Stimulated activated CD8-positive, alpha-beta memory T cell treated with anti-CD3 and anti-CD28 coated beads, Interleukin-12 subunit alpha, Interleukin-12 subunit beta, amount 100 ng/mL, for 4 hours (primary cell): ENCODE measurements at regions not wholly inside any gene's neighbourhood (a gene's known extent, or its start where the extent isn't known, plus 50 kb on each side); places are given as distances from the start of the nearest gene placed in this dataset.
"Not testable (repeated sequence)": the region's sequence is repeated elsewhere in the genome, so short reads cannot be mapped to it uniquely, and the experiment has no call there.

Experiments used
- DNase-seq: peaks from one replicate; pipeline ENCODE4 v3.0.0-alpha.2; 2020; ENCODE audit warnings: low read depth

DNA sequence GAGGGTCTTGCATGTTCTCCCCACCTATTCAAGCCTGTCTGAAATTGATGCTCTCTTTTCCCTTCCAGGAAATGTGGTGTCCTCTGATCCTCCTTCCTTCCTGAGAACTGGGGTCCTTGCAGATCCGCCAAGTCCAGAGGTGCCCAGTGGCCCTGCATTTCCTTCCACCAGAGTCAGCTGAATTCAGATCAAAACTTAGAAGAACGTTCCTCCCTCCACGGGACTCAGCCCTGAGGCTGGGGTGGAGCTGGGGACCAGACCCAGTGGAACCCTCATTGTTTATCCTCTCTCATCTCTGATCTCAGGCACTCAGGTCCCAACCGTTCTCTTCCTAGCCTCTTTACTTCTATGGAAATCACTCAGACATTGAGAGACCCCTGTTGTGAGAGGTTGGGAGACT is 477.3 kb downstream of the TSHZ3 start:
- DNase-seq = no peak

DNA sequence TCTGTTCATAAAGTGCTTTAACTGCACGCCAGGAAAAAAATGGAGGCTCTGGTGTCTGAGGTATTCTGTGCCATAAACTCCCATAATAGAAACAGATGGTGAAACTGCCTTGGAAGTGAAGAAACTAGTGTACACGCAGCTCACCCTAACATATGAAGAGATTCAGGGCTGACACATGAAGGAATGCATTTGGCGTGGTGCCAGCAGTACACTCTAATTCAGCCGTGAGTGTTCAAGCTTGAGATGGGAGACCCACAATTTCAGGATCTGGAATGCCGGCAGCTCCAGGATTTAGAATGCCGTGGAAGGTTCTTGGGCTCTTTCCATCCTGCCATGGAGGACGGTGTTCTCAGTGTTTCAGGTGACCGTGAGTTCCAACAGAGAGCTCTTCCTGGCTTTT is 478.4 kb downstream of the TSHZ3 start:
- no peak for DNase-seq

DNA sequence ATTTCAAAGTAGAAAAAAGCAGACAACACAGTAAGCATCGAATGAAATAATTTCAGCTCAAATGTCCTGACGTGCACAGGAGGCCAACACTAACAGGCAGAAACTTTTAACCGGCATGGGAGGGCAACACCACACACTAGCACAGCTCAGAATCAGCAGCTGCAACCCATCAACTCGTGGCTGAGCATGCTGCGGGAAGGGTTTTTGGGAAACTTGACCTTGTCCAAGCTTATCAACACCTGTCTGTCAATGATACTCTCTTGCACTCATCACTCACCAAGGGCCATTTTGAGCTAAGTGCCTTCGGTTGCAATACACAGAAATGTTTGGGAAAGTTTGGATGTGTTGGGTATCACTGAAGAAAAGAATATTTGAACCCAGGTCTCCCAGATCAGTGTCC is 483.7 kb downstream of the TSHZ3 start:
- DNase-seq = no peak

DNA sequence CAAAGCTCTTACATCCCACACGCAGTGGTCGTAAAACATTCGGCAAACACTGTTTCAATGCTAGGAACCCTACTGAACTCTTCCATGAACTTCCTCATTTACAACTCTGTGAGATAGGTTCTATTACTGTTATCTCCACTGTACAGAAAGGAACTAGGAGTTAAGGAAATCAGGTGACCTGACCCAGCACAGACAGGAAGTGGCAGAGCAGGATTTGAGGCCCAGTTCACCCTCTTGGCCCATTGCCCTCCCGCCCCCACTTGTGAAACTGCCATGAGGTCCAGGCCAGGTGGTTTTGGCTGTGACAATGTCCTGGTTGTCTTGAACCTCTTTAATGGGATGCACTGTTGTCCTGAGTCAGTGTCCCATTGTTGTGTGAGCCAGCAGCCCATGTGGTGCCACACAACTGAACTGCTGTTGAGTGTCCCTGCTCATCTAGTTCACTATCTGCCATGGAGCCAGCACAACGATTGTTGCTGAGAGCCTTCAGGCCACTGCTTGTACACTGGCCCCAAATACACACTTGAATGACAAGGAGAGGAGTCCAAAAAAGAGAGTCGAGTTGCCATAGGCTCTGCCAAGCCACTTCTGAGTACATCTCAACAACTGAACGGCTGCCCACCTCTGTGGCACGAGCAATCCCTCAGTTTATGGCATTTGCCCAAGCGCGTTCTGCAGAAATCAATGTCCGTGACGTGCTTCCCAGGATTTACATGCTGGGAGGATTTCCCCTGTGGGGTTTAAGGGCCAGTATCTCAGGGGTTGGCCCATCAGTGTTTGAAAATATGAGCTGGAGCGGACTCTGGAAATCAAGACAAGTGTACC is 484.6 kb downstream of the TSHZ3 start:
- DNase-seq = no peak

DNA sequence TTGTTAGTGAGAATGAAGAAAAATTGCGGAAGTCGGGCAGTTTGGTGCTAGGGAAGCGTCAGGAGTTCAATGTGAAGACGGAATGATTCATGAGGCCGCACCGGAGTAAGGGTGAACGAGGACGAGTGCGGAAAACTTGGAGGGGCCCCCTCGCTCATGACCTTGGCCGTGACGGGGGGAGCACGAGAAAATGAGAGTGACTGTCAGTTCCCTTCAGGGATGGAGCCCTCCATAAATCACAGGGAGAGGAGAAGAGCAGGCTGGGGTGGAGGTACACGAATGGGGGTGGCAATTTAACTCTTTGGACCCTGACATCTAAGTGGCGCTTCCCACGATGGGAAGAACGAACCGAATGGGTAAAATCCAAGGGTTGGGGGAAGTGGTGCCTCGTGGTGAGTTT is 486.4 kb downstream of the TSHZ3 start:
- no peak for DNase-seq

DNA sequence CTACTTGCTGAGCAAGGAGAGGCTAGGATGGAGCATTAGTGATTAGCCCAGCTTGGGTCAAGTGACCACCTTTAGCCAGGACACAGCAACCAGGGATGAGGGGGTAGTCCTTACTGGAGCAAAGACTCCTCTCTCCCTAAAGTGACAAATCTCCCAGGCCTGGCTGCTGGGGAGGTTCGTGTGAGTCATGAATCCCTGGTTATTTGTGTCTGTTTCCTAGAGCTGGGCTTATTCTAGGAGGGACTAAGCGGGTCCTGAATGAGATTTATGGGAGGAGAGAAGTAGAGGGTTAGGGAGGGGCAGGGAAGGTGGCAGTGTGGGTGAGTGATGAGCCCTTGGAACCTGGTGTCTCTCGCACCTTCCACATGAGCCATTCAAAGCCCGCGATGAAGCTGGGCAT is 487.3 kb downstream of the TSHZ3 start:
- no peak for DNase-seq

DNA sequence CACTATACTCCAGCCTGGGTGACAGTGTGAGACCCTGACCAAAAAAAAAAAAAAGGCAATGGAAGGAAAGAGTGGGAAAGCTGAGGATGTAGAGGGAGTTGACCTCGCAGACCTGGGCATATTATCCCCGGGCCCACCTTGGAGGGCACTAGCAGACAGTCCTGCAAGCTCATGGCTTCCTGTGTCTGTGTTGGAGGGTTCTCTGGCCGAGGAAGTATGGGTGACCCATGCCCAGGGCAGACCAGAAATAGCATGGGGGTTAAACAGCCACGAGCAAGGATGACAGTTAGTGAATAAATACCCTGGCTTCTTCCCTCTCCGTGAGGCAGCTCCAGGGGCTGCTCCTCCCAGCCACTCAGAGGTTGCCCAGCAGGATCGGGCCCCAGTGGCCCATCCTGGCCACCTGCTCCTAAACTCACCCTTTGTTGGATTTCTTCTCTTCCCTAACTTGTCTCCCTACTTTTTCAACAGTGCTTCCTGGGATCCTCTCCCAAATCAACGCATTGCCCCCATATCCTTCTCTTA is 485.8 kb downstream of the ZNF536 start:
- no peak for DNase-seq

DNA sequence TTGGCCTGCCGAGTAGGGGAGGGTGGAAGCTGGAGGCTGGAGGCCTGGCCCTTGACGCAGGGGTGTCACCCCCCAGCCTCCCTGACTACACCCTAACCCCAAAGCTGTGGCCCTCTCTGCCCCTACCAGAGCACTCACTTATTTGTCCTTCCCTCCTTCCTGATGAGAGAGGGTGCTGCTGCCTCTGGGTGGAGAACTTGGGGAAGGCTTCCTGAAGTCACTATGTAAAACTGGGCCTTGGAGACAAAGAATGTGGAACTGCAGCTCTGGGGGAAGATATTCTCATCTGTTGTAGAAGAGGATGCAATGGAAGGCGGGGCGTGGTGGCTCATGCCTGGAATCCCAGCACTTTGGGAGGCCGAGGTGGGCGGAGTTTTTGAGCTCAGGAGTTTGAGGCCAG is 485.2 kb downstream of the ZNF536 start:
- no peak for DNase-seq

DNA sequence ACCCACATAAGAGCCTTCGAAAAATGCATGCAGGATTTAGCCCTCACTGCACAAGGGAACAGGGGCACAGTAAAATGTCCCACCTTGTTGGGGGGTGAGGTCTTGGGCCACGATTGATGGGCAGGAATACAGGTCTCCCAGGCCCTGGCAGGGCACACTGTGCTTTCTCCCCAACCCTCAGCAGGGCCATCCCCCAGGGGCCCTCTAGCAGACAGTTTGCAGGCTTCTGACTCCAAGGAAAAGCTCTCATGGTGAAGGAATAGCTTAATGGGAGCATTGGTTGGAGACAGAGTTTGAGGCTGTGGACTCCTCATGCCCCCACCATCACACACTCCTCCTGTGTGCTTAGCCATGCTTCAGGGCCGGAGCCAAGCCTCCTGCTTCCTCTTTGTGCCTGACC is 484.6 kb downstream of the ZNF536 start:
- no peak for DNase-seq

DNA sequence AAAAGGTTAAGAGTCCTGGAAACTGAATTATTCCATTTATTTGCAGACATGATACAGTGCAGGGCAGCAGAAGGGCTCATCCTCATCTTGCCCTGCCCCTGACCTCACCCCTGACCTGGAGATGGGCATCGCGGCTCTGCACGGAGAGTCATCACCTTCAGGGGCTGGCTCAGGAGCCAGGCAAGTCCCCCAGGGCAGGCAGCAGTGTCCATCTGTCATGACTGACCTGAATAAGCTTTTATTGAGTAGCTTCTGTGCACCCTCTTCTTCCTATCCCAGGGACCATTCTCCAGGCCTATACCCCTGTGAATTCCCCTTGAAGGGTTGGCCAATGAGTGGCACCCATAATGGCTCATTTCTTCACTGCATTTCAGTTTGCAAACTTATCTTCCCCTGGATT is 484.2 kb downstream of the ZNF536 start:
- DNase-seq = no peak

DNA sequence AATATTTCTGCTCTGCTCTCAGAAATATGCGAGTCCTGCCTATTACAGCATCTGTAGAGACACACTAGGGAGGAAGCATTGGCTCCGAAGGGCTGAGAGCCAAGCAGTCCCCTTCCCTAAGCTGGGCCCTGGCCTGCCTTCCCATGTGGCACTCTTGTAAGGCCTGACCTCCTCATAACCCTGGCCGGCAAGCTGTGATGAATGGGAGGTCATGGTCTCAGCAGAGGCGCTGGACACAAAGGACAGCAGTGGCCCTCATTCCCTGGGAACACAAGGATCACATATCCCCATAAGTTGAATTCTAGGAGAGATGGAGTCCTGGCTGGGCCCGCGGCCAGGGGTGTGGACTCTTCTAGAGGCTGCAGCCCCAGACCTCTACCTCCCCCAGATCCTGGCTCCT is 483.3 kb downstream of the ZNF536 start:
- DNase-seq = no peak

DNA sequence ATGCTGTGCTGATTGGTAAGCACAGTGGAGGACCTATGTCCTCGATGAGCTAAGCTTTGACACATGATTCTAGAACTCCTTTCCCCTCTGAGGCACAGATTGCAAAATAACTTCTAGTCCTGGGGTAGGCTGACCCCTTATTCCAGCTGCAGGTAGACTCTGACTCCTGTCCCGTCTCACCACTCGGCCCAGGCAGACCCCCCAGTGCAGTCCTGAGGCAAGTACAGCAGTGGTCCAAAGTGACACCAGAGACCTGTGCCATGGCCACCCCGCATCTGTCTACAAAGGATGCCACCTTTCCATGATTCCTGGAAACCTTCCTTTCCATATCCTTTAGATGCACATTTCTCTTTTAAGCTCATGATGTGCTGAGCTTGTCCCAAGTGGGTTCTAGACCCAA is 482.5 kb downstream of the ZNF536 start:
- DNase-seq = no peak

DNA sequence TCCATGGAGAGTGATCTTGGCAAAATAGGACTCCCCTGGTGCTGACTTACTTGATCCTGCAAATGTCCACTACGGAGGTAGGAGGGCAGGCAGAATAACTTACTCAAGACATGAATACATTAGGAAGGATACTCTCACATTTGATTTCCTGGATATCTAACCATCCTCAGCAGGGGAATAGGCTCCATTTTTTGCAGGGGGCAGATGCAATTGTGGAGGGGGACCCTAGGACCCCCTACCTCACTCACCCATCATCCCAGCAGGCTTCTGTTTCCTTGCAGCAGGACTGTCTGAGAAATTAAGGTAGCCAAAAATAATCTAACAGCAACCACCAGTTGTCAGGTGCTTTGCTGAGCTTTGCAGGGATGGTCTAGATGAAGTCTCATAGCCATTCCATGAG is 482.0 kb downstream of the ZNF536 start:
- DNase-seq = no peak

DNA sequence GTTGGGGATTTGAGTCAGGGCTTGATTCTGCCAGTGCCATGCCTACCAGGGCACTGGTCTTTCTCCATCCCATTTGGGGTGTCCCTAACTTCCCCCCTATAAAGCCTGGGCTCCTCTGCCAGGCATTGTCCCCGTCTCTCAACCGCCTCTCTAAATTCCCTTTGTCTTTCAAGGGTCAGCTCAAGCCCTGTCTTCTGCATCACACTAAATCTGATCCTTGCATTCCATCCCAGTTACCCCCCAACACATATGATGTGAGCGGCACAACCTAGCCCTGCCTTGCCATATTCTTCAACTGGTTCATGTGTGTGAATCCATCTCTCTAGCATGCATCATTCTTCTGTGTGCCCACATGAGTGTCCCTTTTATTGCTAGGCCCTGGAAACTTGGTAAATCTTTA is 480.9 kb downstream of the ZNF536 start:
- no peak for DNase-seq

DNA sequence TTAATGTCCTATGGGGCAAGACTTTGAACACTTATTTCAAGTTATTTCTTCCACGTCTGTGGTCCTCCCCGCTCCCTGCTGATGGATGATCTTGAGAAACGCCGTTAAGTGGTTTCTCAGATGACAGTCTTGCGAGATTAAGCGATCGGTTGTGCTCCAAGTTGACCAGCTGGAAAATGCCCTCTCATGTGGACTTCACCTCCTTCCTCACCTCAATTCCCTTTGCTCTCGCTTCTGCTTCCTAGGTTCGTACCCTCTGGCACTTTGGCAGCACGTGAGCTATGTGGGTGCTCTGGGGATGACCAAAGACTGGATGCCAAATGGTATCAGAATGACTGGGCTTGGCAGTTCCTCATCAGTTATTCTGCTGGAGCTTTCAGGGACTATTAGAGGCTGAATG is 480.0 kb downstream of the ZNF536 start:
- no peak for DNase-seq

DNA sequence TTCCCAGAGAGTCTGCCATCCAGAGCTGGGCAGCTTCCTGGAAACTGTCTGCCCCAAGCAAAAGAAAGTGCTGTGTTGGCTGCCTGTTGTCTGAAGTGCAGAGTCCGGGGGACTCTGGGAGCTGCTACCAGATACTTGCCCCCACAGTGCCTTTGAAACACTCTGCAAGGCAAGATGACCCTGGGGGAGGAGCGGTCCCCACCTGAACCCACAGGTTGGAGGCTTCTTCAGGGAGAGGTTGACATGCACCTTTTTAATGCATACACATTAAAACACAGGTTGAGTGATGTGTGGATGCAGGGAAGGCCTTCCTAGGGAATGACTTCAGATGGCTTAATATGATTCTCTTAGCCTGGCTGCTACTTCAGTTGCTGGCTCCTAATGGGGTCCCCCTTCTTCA is 479.5 kb downstream of the ZNF536 start:
- no peak for DNase-seq

DNA sequence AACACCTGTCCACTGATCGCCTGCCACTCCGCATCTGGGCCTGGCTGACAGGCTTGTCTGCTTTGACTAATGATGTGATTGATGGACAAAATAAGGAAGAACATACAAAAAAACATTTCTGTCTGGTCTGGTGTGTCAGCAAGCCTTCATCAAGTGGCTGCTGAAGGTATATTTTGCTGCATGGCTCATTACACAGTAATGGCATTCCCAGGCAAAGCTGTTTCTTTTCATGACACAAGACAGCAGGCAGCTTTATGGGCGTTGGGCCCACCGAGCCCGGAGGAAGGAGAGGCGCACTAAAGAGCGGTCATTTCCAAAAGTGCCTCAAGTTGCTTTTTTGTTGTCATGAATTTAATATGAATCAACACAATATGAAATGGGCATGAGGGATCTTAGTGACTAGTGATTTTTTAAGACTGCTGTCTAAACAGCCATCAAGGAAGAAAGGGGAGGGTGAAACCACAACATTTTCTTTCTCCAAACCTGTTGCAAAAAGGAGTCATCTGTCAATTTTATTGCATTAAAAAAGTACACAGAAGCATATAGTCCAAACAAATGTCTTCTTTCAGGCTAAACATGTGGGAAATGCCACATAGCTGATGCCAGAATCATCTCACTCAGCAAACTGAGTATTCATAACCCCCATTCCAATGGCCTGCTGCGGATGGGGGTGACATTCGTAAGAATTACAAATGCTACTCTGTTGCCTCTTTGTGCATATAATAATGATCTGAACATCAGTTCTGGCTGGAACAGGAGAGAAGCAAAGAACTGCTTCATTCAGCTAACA is 476.6 kb downstream of the ZNF536 start:
- no peak for DNase-seq

DNA sequence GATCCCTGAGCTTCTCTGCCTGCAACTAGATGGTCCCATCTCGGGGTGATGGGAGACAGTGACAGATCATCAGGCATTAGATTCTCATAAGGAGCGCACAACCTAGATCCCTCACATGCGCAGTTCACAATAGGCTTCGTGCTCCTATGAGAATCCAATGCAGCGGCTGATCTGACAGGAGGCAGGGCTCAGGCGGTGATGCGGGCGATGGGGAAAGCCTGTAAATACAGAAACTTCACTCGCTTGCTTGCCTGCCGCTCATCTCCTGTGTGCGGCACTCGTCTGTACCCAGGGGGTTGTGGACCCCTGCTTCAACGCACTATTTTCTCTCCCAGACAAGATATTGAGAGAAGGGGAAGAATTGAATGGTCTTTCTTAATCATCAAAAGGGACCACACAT is 473.9 kb downstream of the ZNF536 start:
- DNase-seq = no peak

DNA sequence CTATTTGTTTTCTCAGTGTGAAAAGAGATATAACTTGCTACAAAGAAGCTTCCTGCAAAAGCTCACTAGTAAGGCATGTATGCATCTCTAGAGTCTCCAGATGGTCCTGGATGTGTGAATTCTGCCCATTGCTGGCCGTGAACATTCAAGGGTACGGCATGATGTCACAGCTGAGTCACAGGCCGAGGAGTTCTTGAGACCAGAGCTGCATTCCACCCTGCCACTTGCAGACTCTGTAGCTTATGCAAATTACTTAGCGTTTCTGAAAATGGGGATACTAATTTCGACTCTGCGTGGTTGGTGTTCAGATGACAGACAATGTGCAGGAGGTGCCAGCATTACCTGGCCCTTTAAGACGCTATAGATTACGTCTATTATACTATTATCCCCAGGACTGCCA is 470.7 kb downstream of the ZNF536 start:
- no peak for DNase-seq

DNA sequence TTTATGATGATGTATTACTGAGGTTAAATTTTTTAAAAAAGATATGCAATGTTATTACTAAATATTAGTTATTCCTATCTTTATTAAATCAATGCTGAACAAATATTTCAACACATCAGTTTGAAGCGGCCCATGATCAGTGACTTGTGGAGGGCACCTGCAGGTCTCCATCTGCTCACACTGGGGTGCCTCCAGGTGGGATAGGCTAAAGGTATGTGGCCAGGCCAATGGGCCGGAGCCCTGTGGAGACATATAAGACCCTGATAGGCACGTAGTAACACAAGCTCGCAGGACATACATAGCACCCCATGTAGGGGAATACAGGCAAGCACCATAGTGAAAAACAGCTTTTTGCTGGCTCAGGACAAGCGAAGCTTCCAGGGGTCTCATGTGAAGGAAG is 469.8 kb downstream of the ZNF536 start:
- DNase-seq = no peak

DNA sequence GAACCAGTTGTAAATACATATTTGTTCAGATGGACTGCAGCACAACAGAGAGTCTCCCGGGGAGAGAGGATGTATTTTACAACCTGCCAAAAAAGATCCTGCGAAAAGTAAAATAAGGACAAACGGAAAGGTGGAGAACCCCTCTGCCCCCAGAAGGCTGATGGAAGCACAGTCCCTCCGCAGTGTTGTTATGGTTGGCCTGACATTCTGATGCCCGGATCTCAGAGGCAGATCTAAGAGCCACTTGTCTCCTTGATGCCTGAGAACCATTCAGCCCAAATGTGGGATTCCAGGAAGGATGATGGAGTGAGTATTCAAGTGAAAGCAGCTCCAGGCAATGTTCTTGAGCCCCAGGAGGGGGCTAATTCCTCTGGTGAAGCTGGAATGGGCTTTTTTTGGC is 458.7 kb downstream of the ZNF536 start:
- DNase-seq = no peak

DNA sequence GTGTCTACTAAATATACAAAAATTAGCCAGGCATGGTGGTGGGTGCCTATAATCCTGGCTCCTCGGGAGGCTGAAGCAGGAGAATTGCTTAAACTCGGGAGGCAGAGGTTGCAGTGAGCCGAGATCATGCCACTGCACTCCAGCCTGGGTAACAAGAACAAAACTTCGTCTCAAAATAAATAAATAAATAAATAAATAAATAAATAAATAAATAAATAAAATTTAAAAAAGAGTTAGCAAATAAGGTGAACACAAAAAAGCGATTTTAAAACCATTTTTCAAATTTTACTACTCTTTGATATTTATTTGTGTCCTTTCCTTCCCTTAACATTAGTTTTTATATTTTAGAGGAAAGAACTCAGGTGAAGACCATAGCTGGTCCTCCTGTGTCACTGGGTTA is 453.3 kb downstream of the ZNF536 start:
- not testable (repeated sequence) for DNase-seq

DNA sequence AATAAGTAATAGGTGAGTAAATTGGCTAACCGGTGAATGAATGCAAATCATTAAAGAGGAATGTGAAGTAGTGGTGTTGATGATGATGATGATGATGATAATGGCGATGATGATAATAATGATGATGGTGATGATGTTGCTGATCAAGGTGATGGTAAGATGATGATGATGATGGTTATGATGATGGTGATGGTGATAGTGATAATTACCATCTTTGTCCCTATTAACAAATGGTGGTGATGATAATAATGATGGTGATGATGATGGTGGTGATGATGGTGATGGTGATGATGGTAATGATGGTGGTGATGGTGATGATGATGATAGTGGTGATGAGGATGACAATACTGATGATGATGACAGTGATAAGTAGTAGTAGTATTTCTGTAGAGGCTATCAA is 452.6 kb downstream of the ZNF536 start:
- DNase-seq = no peak
